ENCODE measurements at regions not wholly inside any gene's neighbourhood (a gene's known extent, or its start where the extent isn't known, plus 50 kb on each side); places are given as distances from the start of the nearest gene placed in this dataset.

DNA sequence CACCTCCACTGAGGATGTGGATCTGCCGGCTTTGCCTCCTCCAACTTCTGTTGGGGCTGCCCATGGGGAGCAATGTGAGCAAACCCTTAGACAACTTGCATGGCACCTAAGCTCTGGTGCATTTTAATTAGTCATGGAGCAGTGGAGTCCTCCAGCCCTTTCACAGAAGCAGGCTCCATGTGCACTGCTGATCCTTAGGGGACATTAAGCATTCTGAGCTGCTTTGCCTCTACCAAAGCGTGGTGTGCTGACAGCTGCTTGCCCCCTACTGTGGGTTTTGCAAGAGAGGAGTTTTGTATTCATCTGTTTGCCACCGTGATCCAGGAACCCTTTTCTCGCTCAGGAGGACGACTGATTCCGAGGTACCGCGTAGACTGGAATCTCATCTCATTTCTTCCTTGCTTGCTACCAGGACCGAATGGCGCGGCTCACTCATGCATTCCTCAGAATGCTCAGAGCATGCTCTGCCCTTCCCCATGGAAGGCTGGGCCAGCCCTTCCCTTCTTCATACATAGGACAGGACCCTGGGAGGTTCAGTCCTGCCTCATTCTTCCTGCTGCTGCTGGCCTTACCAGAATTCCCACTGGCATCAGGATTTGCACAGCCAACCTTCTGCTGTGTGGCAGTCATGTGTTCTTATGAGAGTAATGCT is 432.5 kb downstream of the GADD45G start:
- TF ChIP-seq CTCF (IDR thresholded peaks at IDR 0.05; ENCODE audit: low read length) (no peak), EZH2 (IDR thresholded peaks at IDR 0.05; ENCODE audit: borderline replicate concordance, low read length) (no peak)

Data from OCI-LY1 (cell line).